ENCODE measurements at regions not wholly inside any gene's neighbourhood (a gene's known extent, or its start where the extent isn't known, plus 50 kb on each side); places are given as distances from the start of the nearest gene placed in this dataset.
A peak's percentile ranks its signal among the peaks of the same experiment; 100 is the strongest.

DNA sequence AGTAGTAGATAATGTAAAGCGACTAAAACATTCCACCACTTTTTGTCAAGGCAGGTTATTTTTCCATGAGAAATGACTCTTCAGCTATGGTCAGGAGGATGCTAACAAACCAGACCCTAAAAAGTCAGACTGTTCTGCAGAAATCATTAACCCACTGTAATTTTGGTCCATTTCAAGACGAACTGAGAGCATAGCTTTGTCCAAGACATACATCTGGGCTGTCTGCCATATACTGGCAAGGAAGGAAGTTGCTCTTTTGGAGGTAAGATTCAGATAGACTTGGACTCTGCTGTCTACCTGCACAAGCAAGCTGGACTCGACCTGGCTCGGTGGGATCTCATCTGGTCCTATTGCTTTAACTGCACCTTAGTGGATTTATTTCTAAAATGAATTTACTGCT, 207.8 kb downstream of the POSTN start:
- H3K27me3 ChIP-seq, result no peaks in the 10 kb centered on the region
- H3K36me3 ChIP-seq, result no peaks in the 10 kb centered on the region
- H3K4me1 ChIP-seq (ENCODE audit: low read depth), result peaks cover 24% of the 10 kb centered on the region
- no peak for DNase-seq (ENCODE audit: low read depth in 1 of 2, low spot score in 1 of 2)
- TF ChIP-seq, protein P1, sequence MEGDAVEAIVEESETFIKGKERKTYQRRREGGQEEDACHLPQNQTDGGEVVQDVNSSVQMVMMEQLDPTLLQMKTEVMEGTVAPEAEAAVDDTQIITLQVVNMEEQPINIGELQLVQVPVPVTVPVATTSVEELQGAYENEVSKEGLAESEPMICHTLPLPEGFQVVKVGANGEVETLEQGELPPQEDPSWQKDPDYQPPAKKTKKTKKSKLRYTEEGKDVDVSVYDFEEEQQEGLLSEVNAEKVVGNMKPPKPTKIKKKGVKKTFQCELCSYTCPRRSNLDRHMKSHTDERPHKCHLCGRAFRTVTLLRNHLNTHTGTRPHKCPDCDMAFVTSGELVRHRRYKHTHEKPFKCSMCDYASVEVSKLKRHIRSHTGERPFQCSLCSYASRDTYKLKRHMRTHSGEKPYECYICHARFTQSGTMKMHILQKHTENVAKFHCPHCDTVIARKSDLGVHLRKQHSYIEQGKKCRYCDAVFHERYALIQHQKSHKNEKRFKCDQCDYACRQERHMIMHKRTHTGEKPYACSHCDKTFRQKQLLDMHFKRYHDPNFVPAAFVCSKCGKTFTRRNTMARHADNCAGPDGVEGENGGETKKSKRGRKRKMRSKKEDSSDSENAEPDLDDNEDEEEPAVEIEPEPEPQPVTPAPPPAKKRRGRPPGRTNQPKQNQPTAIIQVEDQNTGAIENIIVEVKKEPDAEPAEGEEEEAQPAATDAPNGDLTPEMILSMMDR (IDR thresholded peaks at IDR 0.05; ENCODE audit: low read depth, low read length), result no peak
- no peak overlapping the region for H3K27ac ChIP-seq
- H3K9me3 ChIP-seq (ENCODE audit: low read depth), result no peaks in the 10 kb centered on the region
- H3K4me3 ChIP-seq, result no peak overlapping the region

DNA sequence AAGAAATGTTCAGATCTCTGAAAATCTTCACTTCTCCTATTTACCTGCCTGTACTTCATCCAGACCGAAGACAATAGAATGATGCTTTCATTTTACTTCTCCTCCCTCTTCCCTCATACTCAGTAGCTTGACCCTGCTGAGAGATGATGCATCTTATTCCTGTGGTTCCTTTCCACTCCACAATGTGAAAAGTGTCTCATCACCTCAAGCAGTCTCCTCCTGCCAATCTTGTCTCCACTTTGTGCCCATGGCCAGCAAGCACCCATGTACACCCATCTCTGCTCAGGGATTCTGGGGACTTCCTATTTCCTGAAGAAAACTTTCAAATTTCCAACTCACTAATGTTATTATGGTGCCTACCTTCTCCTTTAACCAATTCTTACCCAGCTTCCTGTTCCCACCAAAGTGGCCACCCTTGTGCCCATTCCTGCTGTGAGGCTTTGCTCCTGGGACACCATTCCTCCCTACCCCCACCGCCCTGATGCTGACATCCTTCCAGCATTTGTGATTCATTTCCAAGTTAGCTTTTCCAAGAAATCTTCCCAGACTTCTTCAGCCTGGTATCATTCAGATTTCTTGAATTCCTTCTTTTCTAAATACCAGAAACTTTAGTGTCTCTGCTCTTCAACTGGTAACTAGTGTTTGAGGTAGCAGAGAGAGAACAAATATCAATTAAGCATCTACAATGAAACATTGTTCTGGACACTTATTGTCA, 212.5 kb downstream of the POSTN start:
- Histone ChIP-seq H3K4me1 (ENCODE audit: low read depth) (peaks cover 7% of the 10 kb centered on the region), H3K27me3 (no peaks in the 10 kb centered on the region), H3K4me3 (no peak overlapping the region), H3K27ac (no peak overlapping the region), H3K9me3 (ENCODE audit: low read depth) (no peaks in the 10 kb centered on the region), H3K36me3 (no peaks in the 10 kb centered on the region)
- TF ChIP-seq, protein P1 (IDR thresholded peaks at IDR 0.05; ENCODE audit: low read depth, low read length), result no peak
- DNase-seq (ENCODE audit: low read depth in 1 of 2, low spot score in 1 of 2), result peak in 1 of 2 donors; percentile 46

DNA sequence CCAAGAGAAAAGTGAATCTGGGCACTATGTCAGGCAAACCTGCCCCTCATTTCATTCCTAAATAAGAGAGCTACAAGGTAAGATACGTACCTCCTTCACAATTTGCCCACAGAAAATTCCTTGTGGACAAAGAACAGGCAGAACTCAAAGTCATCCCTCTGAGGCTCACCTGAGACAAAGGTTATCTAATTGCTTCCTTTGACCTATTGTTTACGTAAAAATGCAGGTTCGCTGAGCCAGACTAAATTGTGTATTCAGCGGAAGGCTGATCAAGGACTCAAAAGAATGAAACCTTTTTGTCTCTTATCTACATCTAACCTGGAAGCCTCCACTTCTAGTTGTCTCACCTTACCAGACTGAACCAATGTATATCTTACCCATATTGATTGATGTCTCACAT, 213.3 kb downstream of the POSTN start:
- Histone ChIP-seq H3K4me1 (ENCODE audit: low read depth) (peaks cover 11% of the 10 kb centered on the region), H3K36me3 (no peaks in the 10 kb centered on the region), H3K4me3 (no peak overlapping the region), H3K27me3 (no peaks in the 10 kb centered on the region), H3K9me3 (ENCODE audit: low read depth) (no peaks in the 10 kb centered on the region), H3K27ac (no peak overlapping the region)
- DNase-seq (ENCODE audit: low read depth in 1 of 2, low spot score in 1 of 2), result no peak
- TF ChIP-seq, protein P1 (IDR thresholded peaks at IDR 0.05; ENCODE audit: low read depth, low read length), result no peak

DNA sequence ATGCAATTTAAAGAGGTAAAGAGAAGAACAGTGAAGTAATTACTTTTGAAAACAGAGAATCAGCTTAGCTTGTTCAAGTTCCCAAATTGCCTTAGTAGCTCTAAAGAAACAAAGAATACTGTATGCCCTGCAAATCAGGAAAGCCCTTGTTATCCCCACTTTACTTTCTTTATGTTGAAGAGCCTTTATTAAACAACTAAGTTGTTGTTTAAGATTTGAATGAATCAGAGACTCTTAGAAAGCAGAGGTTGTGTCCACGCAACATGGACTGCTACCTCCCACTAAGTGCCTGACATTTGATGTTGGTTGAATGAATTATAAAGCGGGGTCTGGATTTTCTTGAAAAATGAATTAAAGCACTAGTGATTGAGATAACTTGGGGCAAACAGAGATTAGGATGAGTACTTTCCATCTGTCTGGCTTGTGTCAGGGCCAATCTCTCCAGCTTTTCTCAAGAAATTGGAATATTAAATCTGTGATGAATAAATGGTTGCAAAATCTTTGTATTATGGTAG, 214.7 kb downstream of the POSTN start:
- TF ChIP-seq, protein P1 (IDR thresholded peaks at IDR 0.05; ENCODE audit: low read depth, low read length), result no peak
- no peaks in the 10 kb centered on the region for H3K27me3 ChIP-seq
- no peak overlapping the region for H3K4me3 ChIP-seq
- H3K36me3 ChIP-seq, result no peaks in the 10 kb centered on the region
- DNase-seq (ENCODE audit: low read depth in 1 of 2, low spot score in 1 of 2), result no peak
- peaks cover 15% of the 10 kb centered on the region for H3K4me1 ChIP-seq (ENCODE audit: low read depth)
- H3K9me3 ChIP-seq (ENCODE audit: low read depth), result no peaks in the 10 kb centered on the region
- H3K27ac ChIP-seq, result no peak overlapping the region

DNA sequence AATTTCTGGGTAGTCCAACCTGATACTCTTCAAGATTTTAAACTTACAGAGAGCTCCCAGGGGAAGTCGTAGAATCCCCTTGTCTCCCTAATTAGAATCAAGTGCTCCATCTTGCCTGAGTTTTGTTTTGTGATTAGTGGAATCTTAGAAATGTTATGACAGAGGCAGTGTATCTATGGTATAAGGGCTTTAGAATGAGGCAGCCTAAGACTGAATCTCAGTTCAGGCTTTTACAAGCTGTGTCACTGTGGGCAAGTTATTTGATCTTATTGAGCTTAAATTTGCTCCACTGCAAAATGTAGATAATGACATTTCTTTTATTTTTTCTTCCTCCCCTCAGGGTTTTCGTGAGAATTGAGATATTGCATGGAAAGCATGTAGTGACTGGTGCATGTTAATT, 215.5 kb downstream of the POSTN start:
- TF ChIP-seq, protein P1 (IDR thresholded peaks at IDR 0.05; ENCODE audit: low read depth, low read length), result no peak
- no peaks in the 10 kb centered on the region for H3K9me3 ChIP-seq (ENCODE audit: low read depth)
- H3K4me3 ChIP-seq, result no peak overlapping the region
- H3K27ac ChIP-seq, result no peak overlapping the region
- H3K36me3 ChIP-seq, result no peaks in the 10 kb centered on the region
- no peak for DNase-seq (ENCODE audit: low read depth in 1 of 2, low spot score in 1 of 2)
- peaks cover 15% of the 10 kb centered on the region for H3K4me1 ChIP-seq (ENCODE audit: low read depth)
- H3K27me3 ChIP-seq, result no peaks in the 10 kb centered on the region
